ENCODE measurements at regions not wholly inside any gene's neighbourhood (a gene's known extent, or its start where the extent isn't known, plus 50 kb on each side); places are given as distances from the start of the nearest gene placed in this dataset.

DNA sequence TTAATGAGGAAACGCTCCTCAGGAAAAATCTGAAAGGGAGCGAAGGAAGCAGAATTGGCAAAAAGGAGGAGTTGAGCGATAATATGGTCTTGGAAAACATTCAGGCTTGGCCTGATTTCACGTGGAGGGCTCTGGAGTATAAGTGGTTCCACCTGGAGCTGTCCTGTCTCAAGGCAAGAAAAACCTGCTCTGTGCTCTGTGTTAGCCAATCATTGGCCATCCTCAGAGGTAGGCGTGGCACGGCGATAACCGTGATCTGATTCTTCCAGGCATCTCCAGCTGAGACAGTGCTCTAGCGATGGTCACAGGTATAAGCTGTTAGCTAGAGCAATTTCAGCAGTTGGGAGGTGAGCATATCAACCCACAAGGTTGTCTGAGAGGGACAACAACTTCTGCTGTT lies 450.5 kb upstream of the MAF start:
- H3K27me3 Mint-ChIP-seq (ENCODE audit: insufficient read depth), result peaks cover 1% of the 10 kb centered on the region
- no peaks in the 10 kb centered on the region for H3K36me3 Mint-ChIP-seq (ENCODE audit: low read depth)
- H3K9me3 Mint-ChIP-seq, result no peaks in the 10 kb centered on the region
- no peak overlapping the region for H3K27ac Mint-ChIP-seq
- H3K4me3 Mint-ChIP-seq, result no peak overlapping the region
- intact Hi-C loops (cut with micrococcal nuclease), result no loop called here
- DNase-seq (ENCODE audit: low spot score), result no peak
- no peaks in the 10 kb centered on the region for H3K4me1 Mint-ChIP-seq (ENCODE audit: low read depth)

DNA sequence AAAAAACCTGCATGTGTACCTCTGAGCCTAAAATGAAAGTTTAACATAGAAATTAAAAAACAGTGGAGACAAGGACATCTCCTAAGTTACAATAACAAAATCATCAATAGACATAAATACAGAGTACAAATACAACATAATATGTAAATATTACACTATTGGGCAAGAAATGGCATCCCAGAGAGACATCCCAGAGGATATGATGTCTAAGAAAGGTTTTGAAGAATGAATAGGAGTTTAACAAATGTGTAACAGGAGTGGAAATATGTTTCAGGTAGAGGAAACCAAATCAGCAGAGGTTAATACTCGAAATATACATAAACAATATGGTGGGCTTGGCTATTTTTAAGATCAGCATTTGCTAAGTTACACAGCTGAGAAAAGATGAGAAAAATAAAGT lies 447.7 kb upstream of the MAF start:
- no peak for DNase-seq (ENCODE audit: low spot score)
- intact Hi-C loops (cut with micrococcal nuclease), result no loop called here
- Mint-ChIP-seq H3K9me3 (no peaks in the 10 kb centered on the region), H3K27me3 (ENCODE audit: insufficient read depth) (peaks cover 1% of the 10 kb centered on the region), H3K4me1 (ENCODE audit: low read depth) (no peaks in the 10 kb centered on the region), H3K27ac (no peak overlapping the region), H3K36me3 (ENCODE audit: low read depth) (no peaks in the 10 kb centered on the region), H3K4me3 (no peak overlapping the region)

DNA sequence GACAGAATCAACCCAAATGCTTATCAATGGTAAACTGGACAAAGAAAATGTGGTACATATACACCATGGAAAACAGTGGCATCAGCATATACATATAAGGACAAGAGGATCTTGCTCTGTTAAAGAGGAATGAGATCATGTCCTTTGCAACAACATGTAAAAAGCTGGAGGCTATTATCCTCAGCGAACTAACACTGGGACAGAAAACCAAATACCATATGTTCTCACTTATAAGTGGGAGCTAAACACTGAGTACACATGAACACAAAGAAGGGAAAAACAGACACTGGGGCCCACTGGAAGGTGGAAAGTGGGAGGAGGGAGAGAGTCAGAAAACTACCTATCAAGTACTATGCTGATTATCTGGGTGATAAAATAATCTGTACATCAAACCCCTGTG lies 447.3 kb upstream of the MAF start:
- Mint-ChIP-seq H3K9me3 (no peaks in the 10 kb centered on the region), H3K36me3 (ENCODE audit: low read depth) (no peaks in the 10 kb centered on the region), H3K27me3 (ENCODE audit: insufficient read depth) (peaks cover 1% of the 10 kb centered on the region), H3K4me3 (no peak overlapping the region), H3K4me1 (ENCODE audit: low read depth) (no peaks in the 10 kb centered on the region), H3K27ac (no peak overlapping the region)
- DNase-seq (ENCODE audit: low spot score), result no peak
- intact Hi-C loops (cut with micrococcal nuclease), result no loop called here

DNA sequence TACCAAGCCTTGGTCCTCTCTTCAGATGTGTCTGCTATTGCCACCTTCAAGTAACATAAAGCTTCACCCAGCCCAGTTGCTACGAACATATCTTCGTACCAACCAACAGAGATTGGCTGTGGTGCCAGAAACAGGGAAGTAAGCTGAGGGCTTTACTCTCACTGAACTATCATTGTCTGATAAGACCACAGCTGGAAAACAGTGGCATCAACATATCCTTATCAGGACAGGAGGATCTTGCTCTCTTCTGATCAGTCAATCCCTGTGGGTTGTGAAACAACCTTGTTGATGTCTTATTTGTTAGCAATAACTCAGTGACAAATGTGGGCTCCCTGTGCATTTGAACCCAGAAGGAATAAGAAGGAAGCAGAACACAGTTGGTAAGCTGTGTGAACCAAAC lies 446.3 kb upstream of the MAF start:
- H3K4me3 Mint-ChIP-seq, result no peak overlapping the region
- H3K36me3 Mint-ChIP-seq (ENCODE audit: low read depth), result no peaks in the 10 kb centered on the region
- H3K9me3 Mint-ChIP-seq, result no peaks in the 10 kb centered on the region
- H3K4me1 Mint-ChIP-seq (ENCODE audit: low read depth), result no peaks in the 10 kb centered on the region
- DNase-seq (ENCODE audit: low spot score), result no peak
- H3K27me3 Mint-ChIP-seq (ENCODE audit: insufficient read depth), result peaks cover 4% of the 10 kb centered on the region
- intact Hi-C loops (cut with micrococcal nuclease), result no loop called here
- no peak overlapping the region for H3K27ac Mint-ChIP-seq

DNA sequence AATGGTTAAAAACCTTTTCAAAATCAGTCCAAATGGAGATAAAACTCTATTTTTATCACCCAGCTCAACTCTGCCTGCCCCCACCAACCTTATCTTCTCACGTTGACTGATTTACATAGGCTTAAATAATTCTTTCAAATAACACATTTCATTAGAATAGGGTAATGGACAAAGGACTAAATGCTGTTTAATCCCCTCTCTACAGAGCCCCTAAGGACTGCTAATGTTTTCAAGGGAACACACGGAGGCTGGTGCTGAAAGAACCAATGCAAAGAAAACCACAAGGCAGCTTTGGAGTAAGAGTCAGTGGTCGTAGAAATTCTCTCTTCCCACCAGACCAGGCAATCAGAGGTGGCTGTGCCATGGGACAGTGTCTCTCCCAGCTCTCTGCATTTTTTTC lies 445.7 kb upstream of the MAF start:
- H3K36me3 Mint-ChIP-seq (ENCODE audit: low read depth), result no peaks in the 10 kb centered on the region
- DNase-seq (ENCODE audit: low spot score), result no peak
- H3K4me3 Mint-ChIP-seq, result no peak overlapping the region
- peaks cover 4% of the 10 kb centered on the region for H3K27me3 Mint-ChIP-seq (ENCODE audit: insufficient read depth)
- H3K9me3 Mint-ChIP-seq, result no peaks in the 10 kb centered on the region
- intact Hi-C loops (cut with micrococcal nuclease), result no loop called here
- no peaks in the 10 kb centered on the region for H3K4me1 Mint-ChIP-seq (ENCODE audit: low read depth)
- no peak overlapping the region for H3K27ac Mint-ChIP-seq

DNA sequence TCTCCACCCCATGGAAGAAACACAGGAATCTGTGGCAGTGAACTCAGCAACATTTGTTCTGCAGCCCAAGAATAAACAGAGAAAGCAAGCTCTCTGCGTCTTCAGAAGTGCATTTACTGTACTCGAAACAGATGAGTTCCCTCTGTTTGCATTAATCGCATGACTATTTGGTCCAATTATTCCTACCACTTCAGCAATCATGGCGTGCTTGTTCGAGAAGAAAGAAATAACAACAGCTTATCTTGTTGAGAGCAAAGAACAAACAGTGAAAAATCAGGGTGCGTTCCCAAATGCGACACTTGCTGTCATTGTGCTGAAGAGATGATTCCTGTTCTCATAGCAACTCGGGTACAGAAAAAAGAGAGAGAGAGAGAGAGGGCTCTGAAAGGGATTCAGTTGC lies 445.3 kb upstream of the MAF start:
- H3K27me3 Mint-ChIP-seq (ENCODE audit: insufficient read depth), result peaks cover 4% of the 10 kb centered on the region
- no peak for DNase-seq (ENCODE audit: low spot score)
- no peaks in the 10 kb centered on the region for H3K4me1 Mint-ChIP-seq (ENCODE audit: low read depth)
- intact Hi-C loops (cut with micrococcal nuclease), result no loop called here
- H3K9me3 Mint-ChIP-seq, result no peaks in the 10 kb centered on the region
- no peak overlapping the region for H3K27ac Mint-ChIP-seq
- no peaks in the 10 kb centered on the region for H3K36me3 Mint-ChIP-seq (ENCODE audit: low read depth)
- H3K4me3 Mint-ChIP-seq, result no peak overlapping the region

DNA sequence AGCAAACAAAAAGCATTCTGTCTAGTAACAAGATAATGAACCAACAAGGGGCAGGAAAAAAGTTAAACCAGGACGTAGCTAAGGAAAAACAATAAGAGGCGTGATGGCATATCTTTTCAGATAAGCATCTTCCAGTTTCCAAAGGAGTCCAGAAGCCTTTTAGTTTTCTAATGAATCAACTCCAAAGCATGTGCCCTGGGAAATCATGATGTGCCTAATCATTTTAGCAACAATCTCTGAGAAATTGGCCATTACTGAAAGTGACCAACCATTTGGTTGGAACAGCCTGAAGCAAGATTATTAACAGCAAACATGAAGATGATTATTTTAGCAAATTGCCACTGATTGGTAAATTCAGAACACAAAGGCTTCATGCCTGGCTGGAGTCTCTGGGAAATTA lies 440.9 kb upstream of the MAF start:
- peaks cover 9% of the 10 kb centered on the region for H3K27me3 Mint-ChIP-seq (ENCODE audit: insufficient read depth)
- intact Hi-C loops (cut with micrococcal nuclease), result no loop called here
- H3K4me1 Mint-ChIP-seq (ENCODE audit: low read depth), result no peaks in the 10 kb centered on the region
- H3K27ac Mint-ChIP-seq, result no peak overlapping the region
- H3K9me3 Mint-ChIP-seq, result peaks cover 5% of the 10 kb centered on the region
- H3K36me3 Mint-ChIP-seq (ENCODE audit: low read depth), result no peaks in the 10 kb centered on the region
- no peak overlapping the region for H3K4me3 Mint-ChIP-seq
- no peak for DNase-seq (ENCODE audit: low spot score)

DNA sequence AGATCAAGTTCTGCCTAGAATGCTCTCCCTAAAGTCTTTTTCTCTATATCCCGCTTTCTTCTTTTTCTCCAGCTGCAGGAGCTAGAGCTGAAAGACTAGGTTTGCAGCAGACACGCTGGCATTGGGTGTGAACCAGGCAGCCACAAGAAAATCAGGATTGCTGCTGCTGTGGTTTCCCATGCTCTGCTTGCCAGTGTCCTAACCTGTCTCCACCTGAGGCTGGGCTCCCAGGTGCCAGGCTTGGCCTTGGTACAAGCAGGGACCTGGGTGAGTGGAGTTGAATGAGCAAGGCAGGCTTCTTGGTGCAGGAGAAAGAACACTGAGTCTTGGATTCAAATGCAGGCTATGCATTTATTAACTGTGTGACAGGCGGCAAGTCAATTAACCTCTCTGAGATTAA lies 440.3 kb upstream of the MAF start:
- Mint-ChIP-seq H3K27me3 (ENCODE audit: insufficient read depth) (peaks cover 9% of the 10 kb centered on the region), H3K4me3 (no peak overlapping the region), H3K27ac (no peak overlapping the region), H3K36me3 (ENCODE audit: low read depth) (no peaks in the 10 kb centered on the region), H3K9me3 (peaks cover 5% of the 10 kb centered on the region), H3K4me1 (ENCODE audit: low read depth) (no peaks in the 10 kb centered on the region)
- no peak for DNase-seq (ENCODE audit: low spot score)
- intact Hi-C loops (cut with micrococcal nuclease), result no loop called here

DNA sequence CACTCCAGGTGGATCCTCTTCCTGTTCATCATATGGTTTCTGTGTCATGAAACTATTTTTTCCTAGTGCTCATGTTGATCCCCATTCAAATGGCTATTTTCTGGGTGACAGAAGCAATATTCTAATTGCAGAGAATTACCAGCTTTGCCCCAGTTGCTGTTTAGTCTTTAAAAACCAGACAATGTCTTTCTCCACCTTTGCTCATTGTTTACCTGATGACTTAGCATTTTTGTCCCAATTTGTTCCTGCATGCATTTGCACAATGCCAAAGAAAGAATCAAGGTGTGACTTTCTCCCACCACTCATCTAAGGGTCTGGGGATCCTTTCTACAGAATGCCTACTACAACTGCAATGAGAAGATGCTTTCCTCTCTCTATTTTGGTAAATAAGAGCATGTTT lies 439.9 kb upstream of the MAF start:
- intact Hi-C loops (cut with micrococcal nuclease), result no loop called here
- Mint-ChIP-seq H3K27me3 (ENCODE audit: insufficient read depth) (peaks cover 9% of the 10 kb centered on the region), H3K9me3 (peaks cover 5% of the 10 kb centered on the region), H3K4me3 (no peak overlapping the region), H3K4me1 (ENCODE audit: low read depth) (no peaks in the 10 kb centered on the region), H3K27ac (no peak overlapping the region), H3K36me3 (ENCODE audit: low read depth) (no peaks in the 10 kb centered on the region)
- no peak for DNase-seq (ENCODE audit: low spot score)

DNA sequence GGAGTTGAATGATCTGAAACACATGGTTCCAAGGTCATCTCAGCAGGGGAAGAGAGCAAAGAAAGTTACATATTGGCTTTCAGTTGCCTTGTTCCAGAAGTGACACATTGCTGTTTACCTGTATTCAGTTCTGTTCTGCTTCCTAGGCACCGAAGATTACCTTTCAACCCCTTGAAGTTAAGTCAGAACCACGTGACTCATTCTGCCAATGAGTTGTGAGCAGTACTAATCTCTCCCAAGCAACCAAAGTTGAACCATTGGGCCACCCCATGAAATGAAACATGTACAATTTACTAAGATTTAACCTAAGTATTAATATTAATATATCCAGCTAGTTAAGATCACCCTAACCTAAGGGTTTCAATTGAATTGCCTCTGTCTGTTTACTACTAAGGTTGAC lies 439.2 kb upstream of the MAF start:
- no peak for DNase-seq (ENCODE audit: low spot score)
- Mint-ChIP-seq H3K4me3 (no peak overlapping the region), H3K36me3 (ENCODE audit: low read depth) (no peaks in the 10 kb centered on the region), H3K4me1 (ENCODE audit: low read depth) (no peaks in the 10 kb centered on the region), H3K9me3 (peaks cover 5% of the 10 kb centered on the region), H3K27me3 (ENCODE audit: insufficient read depth) (peaks cover 9% of the 10 kb centered on the region), H3K27ac (no peak overlapping the region)
- intact Hi-C loops (cut with micrococcal nuclease), result no loop called here

DNA sequence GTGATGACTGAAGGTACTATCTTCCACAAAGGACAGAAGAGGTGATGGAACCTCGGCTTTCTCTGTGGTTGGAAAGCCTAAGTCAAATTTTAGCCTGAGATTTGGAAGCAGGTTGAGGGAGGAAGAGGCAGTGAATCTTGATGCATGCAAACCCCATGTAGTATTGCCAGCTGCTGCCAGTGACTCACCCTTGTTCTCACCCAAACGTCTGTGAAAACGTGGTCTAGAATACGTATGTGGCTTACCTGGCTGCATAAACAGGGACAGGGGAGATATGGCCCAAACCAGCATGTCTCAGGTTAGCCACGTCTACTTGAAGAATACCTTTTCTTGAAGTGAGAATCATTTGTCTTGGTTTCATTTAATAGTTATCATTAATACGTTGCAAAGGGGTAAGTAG lies 438.0 kb upstream of the MAF start:
- peaks cover 5% of the 10 kb centered on the region for H3K9me3 Mint-ChIP-seq
- H3K27ac Mint-ChIP-seq, result no peak overlapping the region
- no peak overlapping the region for H3K4me3 Mint-ChIP-seq
- intact Hi-C loops (cut with micrococcal nuclease), result no loop called here
- DNase-seq (ENCODE audit: low spot score), result no peak
- peaks cover 9% of the 10 kb centered on the region for H3K27me3 Mint-ChIP-seq (ENCODE audit: insufficient read depth)
- no peaks in the 10 kb centered on the region for H3K36me3 Mint-ChIP-seq (ENCODE audit: low read depth)
- no peaks in the 10 kb centered on the region for H3K4me1 Mint-ChIP-seq (ENCODE audit: low read depth)

DNA sequence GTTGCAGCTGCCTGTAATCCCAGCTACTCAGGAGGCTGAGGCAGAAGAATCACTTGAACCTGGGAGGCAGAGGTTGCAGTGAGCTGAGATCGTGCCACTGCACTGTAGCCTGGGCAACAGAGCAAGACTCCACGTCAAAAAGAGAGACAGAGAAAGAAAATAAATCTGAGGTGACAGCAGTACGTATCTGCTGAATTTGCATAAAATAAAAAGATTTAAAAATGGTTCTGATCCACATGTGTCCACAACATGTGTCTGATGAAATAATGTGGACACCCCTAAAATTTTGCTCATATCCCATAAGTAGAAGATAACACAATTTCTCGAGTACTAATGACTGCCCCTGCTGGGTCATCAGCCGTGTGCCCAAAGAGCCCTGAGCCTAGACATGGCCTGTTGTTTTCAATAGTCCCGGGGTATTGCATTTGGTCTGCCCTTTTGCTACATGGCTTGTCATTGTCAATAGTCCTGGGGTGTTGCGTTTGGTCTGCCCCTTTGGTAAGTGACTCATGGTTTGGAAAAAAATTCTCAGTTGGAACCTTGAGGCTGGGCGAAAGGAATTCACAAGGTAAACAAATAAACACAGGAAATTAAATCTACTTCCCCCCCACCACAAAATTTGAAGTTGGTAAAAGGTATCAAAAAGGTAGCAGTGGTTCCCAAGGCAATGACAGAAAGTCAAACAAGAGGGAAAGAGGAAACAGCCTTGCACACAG lies 434.6 kb upstream of the MAF start:
- H3K9me3 Mint-ChIP-seq, result peaks cover 9% of the 10 kb centered on the region
- H3K4me3 Mint-ChIP-seq, result no peak overlapping the region
- no peak for DNase-seq (ENCODE audit: low spot score)
- no peak overlapping the region for H3K27ac Mint-ChIP-seq
- intact Hi-C loops (cut with micrococcal nuclease), result no loop called here
- no peaks in the 10 kb centered on the region for H3K4me1 Mint-ChIP-seq (ENCODE audit: low read depth)
- H3K27me3 Mint-ChIP-seq (ENCODE audit: insufficient read depth), result peaks cover 6% of the 10 kb centered on the region
- no peaks in the 10 kb centered on the region for H3K36me3 Mint-ChIP-seq (ENCODE audit: low read depth)

DNA sequence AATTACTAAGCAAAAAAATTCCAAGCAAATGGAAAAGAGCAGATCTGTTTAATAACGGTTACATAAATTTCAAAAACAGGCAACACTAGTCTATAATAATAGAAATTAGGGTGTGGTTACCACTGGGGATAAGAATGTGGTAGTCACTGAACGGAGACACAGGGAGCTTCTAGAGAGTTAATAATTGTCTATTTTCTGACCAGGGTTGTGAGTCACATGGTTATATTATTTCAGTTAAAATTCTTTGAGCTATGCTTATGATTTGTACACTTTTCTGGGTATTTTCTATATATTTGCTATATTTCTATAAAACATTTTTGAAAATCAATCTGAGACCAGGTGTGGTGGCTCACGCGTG lies 433.9 kb upstream of the MAF start:
- H3K4me3 Mint-ChIP-seq, result no peak overlapping the region
- intact Hi-C loops (cut with micrococcal nuclease), result no loop called here
- H3K9me3 Mint-ChIP-seq, result peaks cover 9% of the 10 kb centered on the region
- H3K36me3 Mint-ChIP-seq (ENCODE audit: low read depth), result no peaks in the 10 kb centered on the region
- H3K4me1 Mint-ChIP-seq (ENCODE audit: low read depth), result no peaks in the 10 kb centered on the region
- DNase-seq (ENCODE audit: low spot score), result no peak
- peaks cover 6% of the 10 kb centered on the region for H3K27me3 Mint-ChIP-seq (ENCODE audit: insufficient read depth)
- H3K27ac Mint-ChIP-seq, result no peak overlapping the region

DNA sequence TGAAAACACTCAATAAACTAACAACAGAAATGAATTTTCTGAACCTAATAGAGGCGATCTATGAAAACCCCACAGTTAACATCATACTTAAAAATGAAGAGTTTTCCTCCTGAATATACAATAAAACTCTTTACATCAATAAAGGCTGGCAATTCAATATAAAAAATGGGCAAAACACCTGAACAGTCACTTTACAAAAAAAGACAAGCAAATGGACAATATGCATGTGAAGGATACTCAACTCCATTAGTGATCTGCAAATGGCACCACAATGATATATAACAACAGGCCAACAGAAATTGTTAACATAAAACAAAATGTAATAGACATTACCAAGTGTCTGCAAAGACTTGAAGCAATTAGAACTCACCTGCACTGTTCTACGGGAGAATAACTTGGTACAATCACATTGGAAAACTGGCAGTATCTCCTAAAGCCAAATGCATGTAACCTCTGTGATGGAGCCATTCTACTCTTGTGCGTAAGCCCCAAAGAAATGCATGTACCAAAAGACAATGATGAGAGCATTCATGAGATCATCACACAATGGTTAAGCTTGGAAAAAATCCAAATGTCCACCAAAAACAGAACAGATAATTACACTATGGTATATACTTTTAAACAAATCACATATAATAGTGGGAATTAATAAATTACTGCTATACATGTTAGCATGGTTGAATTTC lies 433.4 kb upstream of the MAF start:
- H3K4me1 Mint-ChIP-seq (ENCODE audit: low read depth), result no peaks in the 10 kb centered on the region
- H3K36me3 Mint-ChIP-seq (ENCODE audit: low read depth), result no peaks in the 10 kb centered on the region
- H3K9me3 Mint-ChIP-seq, result peaks cover 9% of the 10 kb centered on the region

More for the DNA sequence above, 433.4 kb upstream of the MAF start:
- DNase-seq (ENCODE audit: low spot score), result no peak
- Mint-ChIP-seq H3K27me3 (ENCODE audit: insufficient read depth) (peaks cover 6% of the 10 kb centered on the region), H3K4me3 (no peak overlapping the region), H3K27ac (no peak overlapping the region)
- intact Hi-C loops (cut with micrococcal nuclease), result no loop called here
